ENCODE measurements at regions not wholly inside any gene's neighbourhood (a gene's known extent, or its start where the extent isn't known, plus 50 kb on each side); places are given as distances from the start of the nearest gene placed in this dataset.
"Not testable (repeated sequence)": the region's sequence is repeated elsewhere in the genome, so short reads cannot be mapped to it uniquely, and the experiment has no call there.

- DNase-seq (ENCODE audit: low spot score) = no peak
Observed at GRCh38 chr6:22106961-22107360, 189.9 kb downstream of the PRL start.

- no peak for DNase-seq (ENCODE audit: low spot score)
Observed at GRCh38 chr6:22108199-22108598, 188.6 kb downstream of the PRL start.

GRCh38 chr6:22110061-22110460, 186.8 kb downstream of the PRL start:
- no peak for DNase-seq (ENCODE audit: low spot score)

- DNase-seq (ENCODE audit: low spot score) = no peak
Observed at GRCh38 chr6:22112461-22112860, 184.4 kb downstream of the PRL start.

GRCh38 chr6:22113026-22113766, 183.6 kb downstream of the PRL start:
- peak; percentile 79 for DNase-seq (ENCODE audit: low spot score)

GRCh38 chr6:22115559-22115958, 181.3 kb downstream of the PRL start:
- DNase-seq (ENCODE audit: low spot score) = no peak

GRCh38 chr6:22117631-22118030, 179.2 kb downstream of the PRL start:
- no peak for DNase-seq (ENCODE audit: low spot score)

- no peak for DNase-seq (ENCODE audit: low spot score)
Observed at GRCh38 chr6:22119500-22119899, 177.3 kb downstream of the PRL start.

GRCh38 chr6:22124756-22125155, 172.1 kb downstream of the PRL start:
- no peak for DNase-seq (ENCODE audit: low spot score)

GRCh38 chr6:22126910-22127309, 169.9 kb downstream of the PRL start:
- DNase-seq (ENCODE audit: low spot score) = no peak

- no peak for DNase-seq (ENCODE audit: low spot score)
Observed at GRCh38 chr6:22129751-22130150, 167.1 kb downstream of the PRL start.

GRCh38 chr6:22132656-22133055, 164.2 kb downstream of the PRL start:
- no peak for DNase-seq (ENCODE audit: low spot score)

GRCh38 chr6:22133357-22133756, 163.5 kb downstream of the PRL start:
- DNase-seq (ENCODE audit: low spot score) = no peak

- no peak for DNase-seq (ENCODE audit: low spot score)
Observed at GRCh38 chr6:22134308-22134707, 162.5 kb downstream of the PRL start.

- no peak for DNase-seq (ENCODE audit: low spot score)
Observed at GRCh38 chr6:22135395-22135794, 161.4 kb downstream of the PRL start.

- not testable (repeated sequence) for DNase-seq (ENCODE audit: low spot score)
Observed at GRCh38 chr6:22140736-22141135, 156.1 kb downstream of the PRL start.

GRCh38 chr6:22141241-22141745, 155.5 kb downstream of the PRL start:
- DNase-seq (ENCODE audit: low spot score) = no peak

GRCh38 chr6:22142856-22143255, 154.0 kb downstream of the PRL start:
- DNase-seq (ENCODE audit: low spot score) = no peak

GRCh38 chr6:22145376-22145775, 151.5 kb downstream of the PRL start:
- DNase-seq (ENCODE audit: low spot score) = no peak

GRCh38 chr6:22145823-22146677, 150.8 kb downstream of the PRL start:
- peak; percentile 29 for DNase-seq (ENCODE audit: low spot score)

GRCh38 chr6:22146678-22146930, 150.2 kb downstream of the PRL start:
- DNase-seq (ENCODE audit: low spot score) = peak; percentile 6

GRCh38 chr6:22146931-22147701, 149.7 kb downstream of the PRL start:
- peak; percentile 12 for DNase-seq (ENCODE audit: low spot score)
